ENCODE measurements at regions not wholly inside any gene's neighbourhood (a gene's known extent, or its start where the extent isn't known, plus 50 kb on each side); places are given as distances from the start of the nearest gene placed in this dataset.

- no peak for TF ChIP-seq EZH2 (IDR thresholded peaks at IDR 0.05; ENCODE audit: low read length)
- TF ChIP-seq CTCF (optimal IDR thresholded peaks at IDR 0.05 in 1 of 3, IDR thresholded peaks at IDR 0.05 in 1 of 3, conservative IDR thresholded peaks at IDR 0.05 in 1 of 3; ENCODE audit: extremely low read depth in 1 of 3, insufficient read depth in 2 of 3, low read length in 3 of 3) = no peak
Measured at GRCh38 chr9:31065691-31066090, 1318.8 kb upstream of the ACO1 start.

All from keratinocyte (primary cell).